MG63 (cell line): ENCODE measurements at regions not wholly inside any gene's neighbourhood (a gene's known extent, or its start where the extent isn't known, plus 50 kb on each side); places are given as distances from the start of the nearest gene placed in this dataset.

Experiments used
- DNase-seq: peaks from one replicate; pipeline ENCODE4 v3.0.0-alpha.2; 2020
- H3K27me3 ChIP-seq: fragments of 250-450 bp; sonication (Bioruptor Pico); 2 replicates; pipeline ENCODE4 v1.5.1; 2020; ENCODE audit warnings: mild to moderate bottlenecking, moderate library complexity
- H3K36me3 ChIP-seq: fragments of 250-450 bp; sonication (Bioruptor Pico); 2 replicates; pipeline ENCODE4 v1.5.1; 2020; ENCODE audit warnings: mild to moderate bottlenecking, moderate library complexity
- H3K4me3 ChIP-seq: fragments of 250-450 bp; sonication (Bioruptor Pico); 2 replicates; pipeline ENCODE4 v1.5.1; 2020; ENCODE audit warnings: mild to moderate bottlenecking, moderate library complexity
- H3K9me3 ChIP-seq: fragments of 250-450 bp; sonication (Bioruptor Pico); 2 replicates; pipeline ENCODE4 v1.5.1; 2020; ENCODE audit warnings: mild to moderate bottlenecking, moderate library complexity

GRCh38 chr6:113411011-113411410 is 446.1 kb upstream of the MARCKS start:
- no peak for DNase-seq
- Histone ChIP-seq H3K27me3 (no peaks in the 10 kb centered on the region), H3K36me3 (no peaks in the 10 kb centered on the region), H3K4me3 (no peak overlapping the region), H3K9me3 (no peaks in the 10 kb centered on the region; the same call in 1 of the 2 replicates)

- no peak for DNase-seq
- no peak overlapping the region for H3K4me3 ChIP-seq
- H3K27me3 ChIP-seq, result no peaks in the 10 kb centered on the region
- no peaks in the 10 kb centered on the region for H3K36me3 ChIP-seq
- H3K9me3 ChIP-seq, result no peaks in the 10 kb centered on the region; the same call in 1 of the 2 replicates
These were observed 444.4 kb upstream of the MARCKS start for GRCh38 chr6:113412589-113413357.

- no peaks in the 10 kb centered on the region for H3K36me3 ChIP-seq
- H3K27me3 ChIP-seq, result no peaks in the 10 kb centered on the region
- no peak overlapping the region for H3K4me3 ChIP-seq
- no peaks in the 10 kb centered on the region for H3K9me3 ChIP-seq
- peak; percentile 79 for DNase-seq
These were observed 442.6 kb upstream of the MARCKS start for GRCh38 chr6:113414511-113414910.

- Histone ChIP-seq H3K9me3 (no peaks in the 10 kb centered on the region), H3K27me3 (no peaks in the 10 kb centered on the region), H3K36me3 (no peaks in the 10 kb centered on the region), H3K4me3 (no peak overlapping the region)
- DNase-seq, result peak; percentile 62
These were observed 441.0 kb upstream of the MARCKS start for GRCh38 chr6:113416170-113416569.

GRCh38 chr6:113420290-113420689 is 436.9 kb upstream of the MARCKS start:
- H3K36me3 ChIP-seq, result no peaks in the 10 kb centered on the region
- no peak for DNase-seq
- no peaks in the 10 kb centered on the region for H3K27me3 ChIP-seq
- H3K4me3 ChIP-seq, result no peak overlapping the region
- H3K9me3 ChIP-seq, result no peaks in the 10 kb centered on the region

- no peaks in the 10 kb centered on the region for H3K36me3 ChIP-seq
- H3K9me3 ChIP-seq, result no peaks in the 10 kb centered on the region
- no peak overlapping the region for H3K4me3 ChIP-seq
These were observed 435.1 kb upstream of the MARCKS start for GRCh38 chr6:113421997-113422396.

GRCh38 chr6:113423956-113424355 is 433.2 kb upstream of the MARCKS start:
- Histone ChIP-seq H3K36me3 (no peaks in the 10 kb centered on the region), H3K27me3 (no peaks in the 10 kb centered on the region), H3K4me3 (no peak overlapping the region), H3K9me3 (no peaks in the 10 kb centered on the region)
- DNase-seq, result peak; percentile 5

More at GRCh38 chr6:113421997-113422396, 435.1 kb upstream of the MARCKS start:
- no peaks in the 10 kb centered on the region for H3K27me3 ChIP-seq
- DNase-seq, result no peak

- Histone ChIP-seq H3K27me3 (no peaks in the 10 kb centered on the region), H3K4me3 (no peak overlapping the region), H3K36me3 (no peaks in the 10 kb centered on the region), H3K9me3 (0 out of 2 replicates have a peak, but pooled peaks cover 1% of the 10 kb centered on the region)
- DNase-seq, result no peak
These were observed 431.0 kb upstream of the MARCKS start for GRCh38 chr6:113425977-113426660.

GRCh38 chr6:113427617-113428016 is 429.5 kb upstream of the MARCKS start:
- no peak for DNase-seq
- H3K27me3 ChIP-seq, result no peaks in the 10 kb centered on the region
- H3K4me3 ChIP-seq, result no peak overlapping the region
- H3K36me3 ChIP-seq, result no peaks in the 10 kb centered on the region
- 0 out of 2 replicates have a peak, but pooled peaks cover 1% of the 10 kb centered on the region for H3K9me3 ChIP-seq

GRCh38 chr6:113428702-113429101 is 428.4 kb upstream of the MARCKS start:
- no peak for DNase-seq
- no peaks in the 10 kb centered on the region for H3K27me3 ChIP-seq

GRCh38 chr6:113432521-113433334 is 424.4 kb upstream of the MARCKS start:
- DNase-seq, result peak; percentile 9
- 0 out of 2 replicates have a peak, but pooled peaks cover 1% of the 10 kb centered on the region for H3K9me3 ChIP-seq
- H3K4me3 ChIP-seq, result no peak overlapping the region
- no peaks in the 10 kb centered on the region for H3K36me3 ChIP-seq
- H3K27me3 ChIP-seq, result no peaks in the 10 kb centered on the region

More at GRCh38 chr6:113428702-113429101, 428.4 kb upstream of the MARCKS start:
- Histone ChIP-seq H3K36me3 (no peaks in the 10 kb centered on the region), H3K4me3 (no peak overlapping the region), H3K9me3 (0 out of 2 replicates have a peak, but pooled peaks cover 1% of the 10 kb centered on the region)

- Histone ChIP-seq H3K27me3 (no peaks in the 10 kb centered on the region), H3K4me3 (no peak overlapping the region), H3K9me3 (0 out of 2 replicates have a peak, but pooled peaks cover 1% of the 10 kb centered on the region), H3K36me3 (no peaks in the 10 kb centered on the region)
- DNase-seq, result peak; percentile 68
These were observed 423.7 kb upstream of the MARCKS start for GRCh38 chr6:113433335-113433991.

GRCh38 chr6:113434641-113435040 is 422.5 kb upstream of the MARCKS start:
- no peak for DNase-seq

GRCh38 chr6:113437566-113437965 is 419.6 kb upstream of the MARCKS start:
- Histone ChIP-seq H3K4me3 (no peak overlapping the region), H3K36me3 (no peaks in the 10 kb centered on the region), H3K9me3 (no peaks in the 10 kb centered on the region), H3K27me3 (no peaks in the 10 kb centered on the region)
- DNase-seq, result no peak

More at GRCh38 chr6:113434641-113435040, 422.5 kb upstream of the MARCKS start:
- Histone ChIP-seq H3K36me3 (no peaks in the 10 kb centered on the region), H3K9me3 (no peaks in the 10 kb centered on the region), H3K27me3 (no peaks in the 10 kb centered on the region), H3K4me3 (no peak overlapping the region)

- Histone ChIP-seq H3K9me3 (no peaks in the 10 kb centered on the region), H3K4me3 (no peak overlapping the region), H3K36me3 (no peaks in the 10 kb centered on the region), H3K27me3 (no peaks in the 10 kb centered on the region)
- no peak for DNase-seq
These were observed 417.3 kb upstream of the MARCKS start for GRCh38 chr6:113439866-113440265.

GRCh38 chr6:113442040-113442439 is 415.1 kb upstream of the MARCKS start:
- no peaks in the 10 kb centered on the region for H3K36me3 ChIP-seq
- no peak overlapping the region for H3K4me3 ChIP-seq
- no peaks in the 10 kb centered on the region for H3K27me3 ChIP-seq
- DNase-seq, result no peak
- no peaks in the 10 kb centered on the region for H3K9me3 ChIP-seq
